NOMO-1 treated with DMSO at 0.1 percent for 48 hours (cell line): ENCODE measurements at regions not wholly inside any gene's neighbourhood (a gene's known extent, or its start where the extent isn't known, plus 50 kb on each side); places are given as distances from the start of the nearest gene placed in this dataset.
"Not testable (repeated sequence)": the region's sequence is repeated elsewhere in the genome, so short reads cannot be mapped to it uniquely, and the experiment has no call there.

Experiments
- DNase-seq: peaks from one replicate; lab custom pipeline; 2025; ENCODE audit not compliant: unreplicated experiment; lab: John Stamatoyannopoulos, UW

- DNase-seq: peak; percentile 36
These were observed 50.1 kb downstream of the KCNC4 start for GRCh38 chr1:110260194-110260593.

GRCh38 chr1:110262296-110262695 lies 52.2 kb downstream of the KCNC4 start:
- DNase-seq: peak; percentile 35

GRCh38 chr1:110262846-110263631 lies 52.9 kb downstream of the KCNC4 start:
- peak; percentile 30 for DNase-seq

- DNase-seq: no peak
These were observed 54.3 kb downstream of the KCNC4 start for GRCh38 chr1:110264430-110264829.

- no peak for DNase-seq
These were observed 55.1 kb downstream of the KCNC4 start for GRCh38 chr1:110265186-110265585.

- no peak for DNase-seq
These were observed 56.7 kb downstream of the KCNC4 start for GRCh38 chr1:110266834-110267233.

GRCh38 chr1:110267260-110267659 lies 57.1 kb downstream of the KCNC4 start:
- no peak for DNase-seq

GRCh38 chr1:110272045-110272444 lies 61.9 kb downstream of the KCNC4 start:
- no peak for DNase-seq

GRCh38 chr1:110273832-110274231 lies 63.7 kb downstream of the KCNC4 start:
- DNase-seq: not testable (repeated sequence)

- DNase-seq: no peak
These were observed 59.1 kb upstream of the RBM15 start for GRCh38 chr1:110280126-110280525.

GRCh38 chr1:110280804-110281203 lies 58.4 kb upstream of the RBM15 start:
- no peak for DNase-seq

GRCh38 chr1:110281363-110282290 lies 57.5 kb upstream of the RBM15 start:
- DNase-seq: no peak

GRCh38 chr1:110282395-110282794 lies 56.8 kb upstream of the RBM15 start:
- DNase-seq: no peak

GRCh38 chr1:110283677-110284076 lies 55.5 kb upstream of the RBM15 start:
- DNase-seq: no peak

- no peak for DNase-seq
These were observed 53.9 kb upstream of the RBM15 start for GRCh38 chr1:110285316-110285715.

- DNase-seq: no peak
These were observed 52.6 kb upstream of the RBM15 start for GRCh38 chr1:110286564-110286963.

GRCh38 chr1:110288111-110288510 lies 51.1 kb upstream of the RBM15 start:
- DNase-seq: no peak
